HTR-8/SVneo (cell line): ENCODE measurements at regions not wholly inside any gene's neighbourhood (a gene's known extent, or its start where the extent isn't known, plus 50 kb on each side); places are given as distances from the start of the nearest gene placed in this dataset.
A peak's percentile ranks its signal among the peaks of the same experiment; 100 is the strongest.

ENCODE experiments used
- DNase-seq: peaks from one replicate; pipeline ENCODE4 v3.0.0; 2011; ENCODE audit warnings: low spot score, mixed read lengths; ENCODE audit not compliant: insufficient read length
- FAIRE-seq: peaks from 2 replicates; lab custom pipeline; 2011; peaks lifted over from hg19 to GRCh38; lab: Jason Lieb, UNC

DNA sequence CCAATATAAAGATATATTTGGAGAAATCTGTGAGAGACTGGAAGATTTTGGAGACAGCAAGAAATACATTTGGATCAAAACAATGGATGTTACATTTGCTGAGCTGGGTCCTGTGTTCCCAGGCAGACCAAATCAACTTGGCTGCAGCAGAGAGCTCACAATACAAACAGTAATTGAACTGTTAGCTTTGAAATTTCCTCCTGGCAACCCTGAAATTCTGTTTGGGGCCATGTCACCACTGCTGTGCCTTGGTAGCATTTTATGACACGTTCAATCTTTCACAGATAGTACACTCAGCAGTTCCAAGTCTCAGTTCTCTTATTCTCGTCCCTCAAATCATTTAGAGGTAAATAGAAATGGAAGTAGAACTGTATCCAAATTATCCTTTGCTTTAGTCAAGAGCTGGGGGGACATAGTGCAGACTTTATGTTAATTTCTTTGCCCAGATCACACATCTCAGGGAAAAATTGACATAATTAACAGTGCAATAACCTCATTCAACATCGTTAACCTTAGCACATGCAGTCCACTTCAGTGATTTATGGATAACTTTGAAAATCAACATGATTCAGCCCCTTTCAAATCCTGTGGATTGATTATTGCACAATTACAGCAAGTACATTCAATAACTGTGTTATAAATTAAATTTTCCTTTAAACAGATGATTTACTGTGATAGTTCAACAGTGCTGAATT is 277.4 kb upstream of the MC4R start:
- DNase-seq: no peak
- FAIRE-seq: no peak

DNA sequence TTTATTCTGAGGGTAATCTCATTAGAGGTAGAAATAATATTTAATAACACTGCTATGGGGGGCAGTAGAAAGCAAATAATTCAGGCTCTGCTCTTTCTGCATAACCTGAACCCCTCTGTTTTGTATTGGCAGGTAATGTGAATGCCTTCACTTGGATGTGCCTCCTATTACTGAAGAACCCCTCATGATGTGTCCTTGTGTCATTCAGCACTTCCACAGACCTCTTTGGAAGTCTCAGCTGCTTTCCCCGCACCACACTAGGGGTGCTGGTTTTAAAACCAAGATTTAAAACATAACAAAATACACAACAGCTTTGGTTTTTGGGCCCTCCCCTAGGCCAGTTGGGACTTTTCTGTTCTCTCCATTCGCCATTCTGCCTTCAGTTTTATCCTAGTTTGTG is 281.7 kb upstream of the MC4R start:
- no peak for FAIRE-seq
- no peak for DNase-seq

DNA sequence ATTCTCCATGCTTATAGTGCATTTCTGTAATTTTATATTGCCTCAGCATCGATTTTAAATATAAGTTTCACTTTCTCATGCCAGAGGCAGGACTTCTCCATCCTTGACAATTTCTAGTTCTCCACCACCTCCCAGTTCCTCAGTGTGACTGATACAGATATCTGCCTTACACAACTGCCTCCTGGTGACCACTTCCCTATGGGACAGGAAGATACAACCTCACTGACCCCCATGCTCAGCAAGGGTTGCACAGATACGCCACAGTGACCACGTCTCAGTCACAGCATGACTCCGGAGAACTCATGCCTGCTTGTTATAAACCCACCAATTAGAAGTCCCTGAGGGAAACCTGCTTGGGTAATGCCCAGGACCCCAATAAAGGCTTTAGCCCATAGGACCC is 284.0 kb upstream of the MC4R start:
- DNase-seq: no peak

DNA sequence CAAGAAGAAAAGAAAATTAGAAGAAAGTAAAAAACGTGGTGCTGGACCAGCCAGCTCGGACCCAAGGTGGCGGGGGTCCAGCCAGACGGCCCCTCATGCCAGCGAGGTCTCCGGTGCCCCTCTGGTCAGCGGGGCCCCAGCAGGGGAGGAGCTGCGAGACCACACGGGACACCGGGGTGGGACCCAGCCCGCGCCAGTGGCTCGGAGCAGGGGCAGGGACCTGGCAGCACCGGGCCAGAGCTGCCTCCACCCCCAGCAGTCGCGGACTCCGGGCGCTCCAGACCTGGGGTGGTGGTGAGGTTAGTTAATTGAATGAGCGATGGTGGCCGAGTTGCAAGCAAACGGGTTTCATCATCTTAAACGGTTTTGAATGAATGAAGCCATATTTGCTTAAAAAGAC is 289.9 kb upstream of the MC4R start:
- DNase-seq: no peak
- FAIRE-seq: no peak

More for the DNA sequence above, 284.0 kb upstream of the MC4R start:
- no peak for FAIRE-seq

DNA sequence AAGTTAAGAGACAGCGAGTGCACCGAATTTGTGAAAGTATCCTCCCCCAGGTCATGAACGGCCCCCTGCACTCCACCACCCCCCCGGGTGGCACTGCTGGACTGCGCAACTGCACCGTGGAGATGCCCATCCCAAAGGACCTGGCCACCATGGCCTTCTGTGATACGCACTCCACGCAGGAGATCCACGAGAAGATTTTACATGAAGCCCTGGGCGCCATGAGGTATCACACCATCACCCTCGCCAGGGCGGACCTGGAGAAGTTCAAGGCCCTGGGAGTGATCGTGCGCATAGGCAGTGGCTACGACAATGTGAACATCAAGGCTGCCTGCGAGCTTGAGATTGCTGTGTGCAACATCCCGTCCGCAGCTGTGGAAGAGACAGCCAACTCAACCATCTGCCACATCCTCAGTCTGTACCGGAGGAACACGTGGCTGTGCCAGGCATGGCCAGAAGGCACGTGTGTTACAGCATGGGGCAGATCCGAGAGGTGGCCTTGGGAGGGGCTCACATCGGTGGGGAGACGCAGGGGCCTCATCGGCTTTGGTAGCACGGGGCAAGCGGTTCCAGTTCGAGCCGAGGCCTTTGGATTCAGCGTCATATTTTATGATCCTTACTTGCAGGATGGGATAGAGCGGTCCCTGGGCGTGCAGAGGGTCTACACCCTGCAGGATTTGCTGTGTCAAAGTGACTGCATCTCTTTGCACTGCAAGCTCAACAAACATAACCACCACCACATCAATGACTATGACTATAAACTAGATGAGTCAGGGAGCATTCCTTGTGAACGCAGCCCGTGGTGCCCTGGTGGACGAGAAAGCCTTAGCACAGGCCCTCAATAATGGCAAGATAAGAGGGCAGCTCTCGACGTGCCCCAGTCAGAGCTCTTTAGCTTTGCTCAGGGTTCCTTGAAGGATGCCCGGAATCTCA is 290.8 kb upstream of the MC4R start:
- DNase-seq (no peak), FAIRE-seq (no peak)

DNA sequence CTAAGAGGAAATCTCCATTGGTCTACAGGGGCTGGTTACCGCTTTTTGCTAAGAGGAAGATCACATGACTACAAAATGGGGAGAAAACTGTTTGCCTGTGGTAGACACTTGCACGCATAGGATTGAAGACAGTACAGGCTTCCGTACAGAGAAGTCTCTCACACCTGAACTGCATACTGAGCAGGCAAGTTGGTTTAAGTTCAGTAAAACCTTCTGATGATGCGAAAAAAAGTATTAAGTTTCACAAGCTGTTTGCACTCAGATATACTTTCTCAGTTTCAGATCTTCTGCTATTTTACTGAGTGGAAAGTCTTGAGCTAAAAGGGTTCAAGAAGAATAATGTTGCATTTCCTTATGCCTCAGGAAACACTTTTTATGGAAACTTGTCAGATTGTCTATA is 292.2 kb upstream of the MC4R start:
- FAIRE-seq (no peak), DNase-seq (no peak)

DNA sequence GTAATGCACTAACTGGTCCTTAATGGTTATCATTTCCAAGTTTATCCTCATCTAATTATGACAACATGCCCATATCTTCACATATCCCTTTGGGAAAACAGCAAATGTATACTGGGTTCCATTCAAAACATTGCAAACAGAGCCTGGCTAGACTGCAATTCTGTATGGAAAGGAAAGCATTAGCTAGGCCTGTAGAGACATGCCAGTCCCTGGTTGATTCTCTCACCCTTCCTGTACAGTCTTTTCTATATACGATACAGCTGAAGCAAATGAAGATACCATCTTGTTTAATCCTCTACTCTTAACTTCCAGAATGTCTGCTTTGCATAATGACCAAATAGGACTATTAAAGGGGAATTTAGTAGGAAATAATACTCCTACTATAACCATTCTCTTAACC is 294.4 kb upstream of the MC4R start:
- DNase-seq: no peak
- no peak for FAIRE-seq

DNA sequence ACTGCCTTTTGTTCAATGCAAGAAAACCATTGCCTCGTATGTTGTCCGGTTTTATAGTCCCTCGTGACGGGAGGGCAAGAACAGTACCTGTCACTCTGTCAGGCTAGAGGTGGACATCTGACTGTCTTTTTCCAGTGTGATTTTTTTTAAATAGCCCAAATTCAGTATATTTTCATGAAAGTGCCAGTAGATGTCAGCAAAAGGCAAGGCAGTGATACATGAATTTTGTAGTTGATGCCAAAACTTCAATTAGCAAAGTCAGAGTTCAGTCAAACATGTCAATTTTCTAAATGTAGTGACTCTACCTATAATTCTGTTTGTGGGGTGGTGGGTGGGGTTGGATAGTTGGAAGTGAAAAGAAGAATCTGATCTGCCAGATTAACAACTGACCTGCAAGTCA is 296.0 kb upstream of the MC4R start:
- DNase-seq (no peak), FAIRE-seq (no peak)

DNA sequence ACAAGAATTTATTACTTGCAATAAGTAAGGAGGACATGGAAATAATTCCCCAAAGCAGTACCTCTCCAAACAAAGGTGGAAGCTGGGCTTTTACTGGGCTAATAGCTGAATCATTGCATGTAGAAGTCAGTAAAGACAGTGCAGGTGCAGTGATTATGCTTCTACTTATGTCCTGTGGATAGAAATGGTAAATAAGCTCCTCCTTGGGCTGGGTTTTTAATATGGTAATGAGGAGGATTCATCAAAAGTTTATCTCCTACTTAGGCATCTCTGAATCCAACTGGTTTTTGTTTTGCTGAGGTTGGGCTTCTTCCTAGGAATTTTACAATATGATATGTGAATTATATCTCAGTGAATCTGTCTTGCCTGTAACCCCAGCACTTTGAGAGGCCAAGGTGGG is 297.4 kb upstream of the MC4R start:
- FAIRE-seq: no peak
- no peak for DNase-seq

DNA sequence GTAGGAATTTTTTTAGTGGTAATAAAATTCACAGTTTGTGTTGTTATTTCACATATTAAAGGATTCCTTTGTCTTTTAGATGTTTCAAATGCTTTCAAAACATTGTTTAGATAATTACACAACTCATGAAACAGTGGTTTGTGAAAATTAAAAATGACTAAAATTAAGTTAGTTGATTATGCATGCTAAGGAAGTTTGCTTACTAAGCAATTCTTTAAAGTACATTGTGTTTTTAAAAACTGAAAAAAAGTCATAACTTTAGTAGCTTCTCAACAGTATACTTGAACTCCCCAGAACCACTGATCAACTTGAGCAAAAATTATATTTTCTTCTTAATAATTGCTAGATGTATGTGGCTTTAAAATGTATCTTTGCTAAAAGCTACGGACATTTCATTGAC is 298.4 kb upstream of the MC4R start:
- DNase-seq (no peak), FAIRE-seq (no peak)

DNA sequence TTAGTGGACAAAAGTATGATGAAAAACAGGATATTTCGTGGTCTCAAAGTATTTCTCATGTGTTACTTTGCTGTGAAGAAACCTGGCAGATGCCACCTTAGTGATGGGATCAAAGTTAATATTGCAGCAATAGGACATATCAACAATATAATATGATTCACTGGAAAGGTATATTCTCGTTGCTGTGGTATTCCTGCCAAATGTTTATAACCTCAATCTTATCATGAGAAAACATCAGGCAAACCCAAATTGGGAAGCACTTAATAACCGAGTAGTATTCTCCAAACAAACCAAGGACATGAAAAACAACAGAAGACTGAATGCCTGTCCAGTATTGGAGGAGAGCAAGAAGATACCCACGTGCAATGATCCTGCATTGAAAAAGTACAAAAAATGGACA is 302.6 kb upstream of the MC4R start:
- FAIRE-seq (no peak), DNase-seq (no peak)

DNA sequence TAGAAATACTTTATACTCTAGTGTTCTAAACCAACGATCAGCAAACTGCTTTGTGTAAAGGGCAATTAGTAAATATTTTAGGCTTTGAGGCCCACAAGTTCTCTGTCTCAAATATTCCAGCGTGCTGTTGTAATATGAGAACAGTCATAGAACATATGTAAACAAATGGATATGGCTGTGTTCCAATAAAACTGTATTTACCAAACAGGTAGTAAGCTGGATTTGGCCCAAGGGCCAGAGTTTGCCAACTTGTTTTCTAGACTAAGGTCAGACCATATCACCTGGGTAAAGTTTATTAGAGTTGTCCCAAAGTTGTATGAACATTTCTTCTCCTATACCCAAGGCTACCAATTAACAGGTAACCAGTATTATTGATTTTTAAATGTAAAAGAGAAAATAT is 303.2 kb upstream of the MC4R start:
- DNase-seq (no peak), FAIRE-seq (no peak)

DNA sequence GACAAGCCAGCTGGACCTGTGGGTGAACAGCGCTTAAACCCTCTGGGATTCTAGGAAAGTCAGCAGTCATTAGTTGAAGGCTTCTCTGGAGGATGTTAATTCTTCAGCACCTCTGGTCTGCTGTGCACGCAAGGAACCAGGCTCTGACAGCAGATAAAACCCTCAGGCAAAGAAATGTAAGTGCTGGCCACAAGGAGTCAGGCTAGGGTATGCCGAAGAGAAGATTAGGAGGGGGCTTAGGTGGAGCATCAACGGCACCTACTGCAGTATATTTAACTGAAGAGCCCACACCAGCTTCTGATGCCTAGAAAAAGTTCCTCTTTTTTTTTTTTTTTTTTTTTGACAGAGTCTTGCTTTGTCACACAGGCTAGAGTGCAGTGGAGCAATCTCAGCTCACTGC is 304.2 kb upstream of the MC4R start:
- FAIRE-seq: no peak
- no peak for DNase-seq

DNA sequence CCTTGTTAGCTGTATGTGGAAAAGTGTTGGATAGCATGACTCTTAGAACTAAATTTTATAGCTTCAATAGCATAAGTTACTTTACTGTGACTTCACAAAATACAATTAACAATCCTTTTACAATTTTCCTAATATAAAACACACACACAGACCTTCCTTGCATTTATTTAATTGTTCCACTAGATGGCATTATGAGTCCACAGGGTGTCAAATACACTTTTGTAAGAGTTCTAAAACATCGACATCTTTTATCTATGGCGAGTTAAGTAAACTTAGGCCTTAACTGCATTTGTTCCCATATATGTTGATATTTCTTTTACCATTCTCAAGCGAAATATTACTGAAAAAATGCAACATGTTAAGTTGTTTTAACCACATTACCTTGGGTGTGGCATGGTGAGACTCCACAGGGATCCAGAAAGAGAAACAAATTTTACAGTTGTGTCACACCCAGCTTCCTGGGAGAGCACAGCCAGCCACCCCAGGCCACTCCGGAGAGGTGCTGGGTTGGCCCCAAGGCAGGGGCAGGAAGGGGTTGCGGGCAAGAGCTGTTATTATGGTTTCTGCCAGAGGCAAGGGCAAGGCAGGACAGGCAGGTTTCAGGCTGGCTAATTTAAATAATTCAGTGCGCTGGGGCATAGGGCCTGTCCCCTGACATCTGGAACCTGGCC is 312.4 kb upstream of the MC4R start:
- DNase-seq (no peak), FAIRE-seq (no peak)

DNA sequence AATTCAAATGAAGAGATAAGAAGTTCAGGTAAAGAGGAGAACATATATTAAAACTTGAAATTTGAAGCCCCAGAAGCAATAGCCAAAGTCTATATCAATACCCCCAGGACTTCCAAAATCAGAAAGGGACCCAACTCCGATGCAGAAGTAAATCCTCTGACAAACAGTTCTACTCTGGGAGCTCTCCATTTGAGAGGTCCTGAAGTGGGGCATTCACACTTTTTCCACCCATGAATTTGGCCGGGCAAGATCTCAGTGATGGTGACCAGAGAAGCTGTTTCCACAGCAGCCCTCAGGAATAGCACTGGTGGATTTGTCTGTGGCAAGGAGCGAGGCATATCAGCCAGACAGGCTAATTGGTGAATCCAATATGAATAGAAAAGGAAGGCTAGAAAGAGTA is 313.6 kb upstream of the MC4R start:
- no peak for FAIRE-seq

DNA sequence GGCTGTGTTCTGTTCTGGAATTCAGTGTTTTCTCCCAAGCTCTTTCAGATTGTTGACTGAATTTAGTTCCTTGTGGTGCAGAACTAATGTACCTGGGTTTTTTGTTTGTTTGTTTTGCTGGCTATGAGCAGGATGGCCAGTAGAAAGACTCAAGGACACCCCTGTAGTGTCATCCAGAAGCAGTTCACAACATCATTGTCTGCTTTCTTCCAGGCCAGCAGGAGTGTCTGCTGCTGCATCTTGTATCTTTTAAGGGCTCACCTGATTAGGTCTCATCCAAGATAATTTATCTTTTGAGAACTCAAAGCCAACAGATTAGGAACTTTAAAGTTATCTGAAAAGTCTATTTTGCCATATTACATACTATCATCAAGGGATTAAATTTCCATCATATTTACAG is 318.5 kb upstream of the MC4R start:
- DNase-seq (no peak), FAIRE-seq (no peak)

More for the DNA sequence above, 313.6 kb upstream of the MC4R start:
- no peak for DNase-seq

DNA sequence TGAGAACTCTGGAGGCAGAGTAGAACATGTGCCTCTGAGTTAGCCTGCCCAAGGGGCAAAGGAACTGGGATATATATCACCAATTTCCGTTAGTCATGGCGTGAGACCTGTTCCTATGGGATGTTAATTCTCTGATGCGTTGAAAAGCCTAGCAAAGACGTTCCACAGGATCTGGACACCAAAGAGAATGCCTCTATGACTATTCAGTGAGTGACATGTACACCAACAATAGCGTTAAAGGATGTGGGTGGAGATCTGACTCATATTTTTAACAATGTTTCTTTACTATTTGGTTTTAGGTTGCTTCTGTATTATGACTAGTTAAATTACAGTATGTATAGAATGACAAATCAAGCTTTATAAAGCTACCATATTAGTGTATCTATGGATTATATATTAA is 320.9 kb upstream of the MC4R start:
- FAIRE-seq (no peak), DNase-seq (peak; percentile 10)

DNA sequence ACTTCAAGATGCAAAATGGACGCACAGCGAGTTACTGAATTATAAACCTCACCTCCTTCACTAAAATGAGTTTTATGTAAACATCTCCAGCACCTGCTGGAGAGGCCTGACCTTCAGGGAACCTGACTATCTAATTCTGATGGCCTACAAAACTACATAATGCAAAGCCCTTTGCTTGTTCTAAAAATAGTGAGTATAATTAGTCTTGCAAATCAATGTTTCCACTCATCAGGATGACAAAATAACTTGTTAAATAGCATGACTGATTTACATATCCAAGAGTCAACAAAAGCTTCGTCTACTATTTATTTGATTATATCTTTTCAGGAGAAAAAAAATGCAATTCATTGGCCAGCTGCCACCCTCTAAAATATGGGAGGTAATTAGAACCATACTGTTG is 326.3 kb upstream of the MC4R start:
- FAIRE-seq: no peak
- DNase-seq: no peak

DNA sequence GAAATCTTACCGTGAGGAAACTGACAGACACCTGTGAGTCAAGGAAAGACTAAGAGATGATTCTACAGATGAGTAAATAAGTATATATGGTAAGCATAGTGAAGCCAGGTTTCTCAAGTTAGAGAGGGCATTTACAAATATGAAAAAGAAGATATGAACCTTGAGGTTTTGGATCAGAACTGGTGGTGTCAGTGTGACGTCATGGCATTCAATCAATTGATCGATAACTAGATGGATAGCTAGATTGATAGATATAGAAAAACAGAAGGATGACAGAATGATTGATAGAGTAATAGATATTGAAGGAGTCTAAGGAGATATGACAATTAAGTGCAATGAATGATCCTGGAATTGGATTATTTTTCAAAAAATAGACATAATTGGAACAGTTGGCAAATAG is 350.2 kb upstream of the MC4R start:
- DNase-seq: no peak
- no peak for FAIRE-seq

DNA sequence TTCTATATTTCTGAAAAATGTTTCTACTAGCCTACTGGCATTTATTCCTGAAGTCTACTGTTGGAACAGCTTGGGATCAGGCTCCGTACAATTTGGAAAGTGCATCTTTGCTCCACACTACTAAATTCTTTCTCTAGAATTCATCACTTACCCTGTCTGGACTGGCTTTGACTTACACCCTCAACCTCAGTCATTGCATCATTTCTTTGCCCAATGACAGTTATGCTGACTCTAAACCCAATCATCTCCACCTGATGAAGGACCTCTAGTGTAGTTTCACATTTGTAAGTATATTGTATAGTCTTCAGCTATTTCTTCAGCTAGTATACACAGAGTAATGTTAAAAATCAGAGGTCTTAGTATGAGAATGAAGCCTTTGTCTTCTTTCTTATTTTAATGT is 359.6 kb upstream of the MC4R start:
- no peak for FAIRE-seq
- DNase-seq: no peak

DNA sequence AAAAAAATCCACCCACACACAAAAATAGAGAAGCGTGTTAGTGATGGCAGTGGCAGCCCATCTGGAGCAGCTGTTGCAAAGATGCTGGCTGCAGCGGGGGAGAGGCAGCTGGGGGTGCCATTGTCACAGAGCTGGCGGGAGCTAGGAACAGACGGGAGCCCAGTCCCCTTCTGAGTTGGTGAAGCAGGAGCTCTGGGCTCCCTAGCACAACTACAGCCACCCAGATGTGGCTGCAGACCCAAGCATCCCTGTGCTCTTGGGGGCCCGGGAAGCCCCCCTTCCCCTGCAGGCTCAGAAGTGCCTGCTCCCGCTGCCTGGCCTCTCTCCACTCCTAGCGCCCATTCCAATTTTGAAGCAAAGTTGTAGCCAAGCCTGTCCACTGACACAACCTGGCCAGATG is 366.6 kb upstream of the MC4R start:
- FAIRE-seq: no peak
- DNase-seq: no peak
